SU-DHL-6 (cell line): ENCODE measurements at regions not wholly inside any gene's neighbourhood (a gene's known extent, or its start where the extent isn't known, plus 50 kb on each side); places are given as distances from the start of the nearest gene placed in this dataset.

Experiments used
- CTCF ChIP-seq: fragments of 200-600 bp; sonication (generic); IDR thresholded peaks from one replicate; pipeline ENCODE4 v1.5.1; 2017; ENCODE audit warnings: antibody characterized with exemption, mild to moderate bottlenecking, low read length, moderate library complexity; ENCODE audit not compliant: insufficient read depth, poor library complexity, severe bottlenecking
- EZH2phosphoT487 ChIP-seq: fragments of 200-600 bp; sonication (generic), shearing (Covaris generic); conservative IDR thresholded peaks from 2 replicates; pipeline ENCODE4 v1.6.1; 2018; ENCODE audit warnings: mild to moderate bottlenecking, antibody characterized with exemption, low read length, moderate library complexity, mixed read lengths

DNA sequence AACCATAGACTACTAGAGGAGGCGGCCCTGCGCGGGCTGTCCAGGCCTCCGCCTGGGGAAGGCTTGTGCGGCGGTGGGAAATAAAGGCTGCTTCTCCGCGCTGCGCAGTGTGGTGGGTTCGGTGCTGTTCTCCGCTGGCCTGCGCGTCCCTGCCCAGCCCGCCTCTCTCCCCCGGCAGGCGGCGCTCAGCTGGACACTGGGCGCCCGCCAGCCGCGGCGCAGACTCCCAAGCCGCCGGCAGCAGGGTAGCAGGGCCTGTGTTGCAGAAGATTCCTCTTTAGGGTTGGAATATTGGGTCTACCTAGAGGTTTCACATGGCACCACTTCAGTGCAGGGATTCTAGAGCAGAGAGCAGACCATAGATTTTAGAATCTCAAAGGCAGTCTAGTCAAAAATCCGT lies 66.1 kb upstream of the ZPBP start:
- no peak for TF ChIP-seq CTCF
- no peak for TF ChIP-seq EZH2phosphoT487
